Renal pelvis (tissue), 1 donor: ENCODE measurements at regions not wholly inside any gene's neighbourhood (a gene's known extent, or its start where the extent isn't known, plus 50 kb on each side); places are given as distances from the start of the nearest gene placed in this dataset.

Source experiments
- DNase-seq: peaks from one replicate; pipeline ENCODE4 v3.0.0-alpha.2; 2013

- no peak for DNase-seq
These were observed 214.0 kb upstream of the BTG1 start for GRCh38 chr12:92359581-92360209.

GRCh38 chr12:92357584-92358261, 212.1 kb upstream of the BTG1 start:
- no peak for DNase-seq

- no peak for DNase-seq
These were observed 210.8 kb upstream of the BTG1 start for GRCh38 chr12:92356425-92356824.

- DNase-seq, result no peak
These were observed 204.0 kb upstream of the BTG1 start for GRCh38 chr12:92349635-92350034.

- no peak for DNase-seq
These were observed 196.9 kb upstream of the BTG1 start for GRCh38 chr12:92342574-92342973.

- no peak for DNase-seq
These were observed 195.5 kb upstream of the BTG1 start for GRCh38 chr12:92341065-92341668.

GRCh38 chr12:92340441-92341064, 194.9 kb upstream of the BTG1 start:
- DNase-seq, result no peak

- DNase-seq, result no peak
These were observed 194.4 kb upstream of the BTG1 start for GRCh38 chr12:92340003-92340402.

GRCh38 chr12:92339198-92339821, 193.7 kb upstream of the BTG1 start:
- DNase-seq, result no peak

GRCh38 chr12:92338671-92339070, 193.0 kb upstream of the BTG1 start:
- DNase-seq, result no peak

GRCh38 chr12:92338102-92338501, 192.5 kb upstream of the BTG1 start:
- DNase-seq, result no peak

- no peak for DNase-seq
These were observed 191.5 kb upstream of the BTG1 start for GRCh38 chr12:92337128-92337527.

GRCh38 chr12:92336641-92337040, 191.0 kb upstream of the BTG1 start:
- DNase-seq, result no peak

GRCh38 chr12:92335831-92336230, 190.2 kb upstream of the BTG1 start:
- no peak for DNase-seq

GRCh38 chr12:92334552-92334951, 188.9 kb upstream of the BTG1 start:
- DNase-seq, result no peak

GRCh38 chr12:92332552-92332951, 186.9 kb upstream of the BTG1 start:
- DNase-seq, result no peak

GRCh38 chr12:92331383-92331782, 185.7 kb upstream of the BTG1 start:
- DNase-seq, result no peak

GRCh38 chr12:92330654-92331053, 185.0 kb upstream of the BTG1 start:
- DNase-seq, result no peak

GRCh38 chr12:92326877-92327276, 181.2 kb upstream of the BTG1 start:
- DNase-seq, result no peak

- no peak for DNase-seq
These were observed 179.3 kb upstream of the BTG1 start for GRCh38 chr12:92324849-92325500.

- DNase-seq, result no peak
These were observed 166.9 kb upstream of the BTG1 start for GRCh38 chr12:92312463-92312964.
